Muscle layer of duodenum (tissue), 2 donors: ENCODE measurements at regions not wholly inside any gene's neighbourhood (a gene's known extent, or its start where the extent isn't known, plus 50 kb on each side); places are given as distances from the start of the nearest gene placed in this dataset.
"Not testable (repeated sequence)": the region's sequence is repeated elsewhere in the genome, so short reads cannot be mapped to it uniquely, and the experiment has no call there.

Experiments used
- H3K27ac ChIP-seq: one replicate; pipeline ENCODE4 v1.7.0; 2013; ENCODE audit warnings: mild to moderate bottlenecking, low read length
- H3K27me3 ChIP-seq: one replicate; pipeline ENCODE4 v1.7.0; 2013; ENCODE audit warnings: low read depth, mild to moderate bottlenecking, control low read depth, low read length
- H3K36me3 ChIP-seq, 2 donors: one replicate each; pipeline ENCODE4 v1.7.0; 2013; ENCODE audit warnings: low read length in 2 of 2, control low read depth in 1 of 2, mild to moderate bottlenecking in 1 of 2; ENCODE audit not compliant: insufficient read depth in 2 of 2, control insufficient read depth in 1 of 2
- H3K4me1 ChIP-seq, 2 donors: one replicate each; pipeline ENCODE4 v1.7.0; 2013; ENCODE audit warnings: low read length in 2 of 2, mild to moderate bottlenecking in 2 of 2, control low read depth in 1 of 2, moderate library complexity in 1 of 2; ENCODE audit not compliant: insufficient read depth in 2 of 2, control insufficient read depth in 1 of 2
- H3K4me3 ChIP-seq, 2 donors: one replicate each; pipeline ENCODE4 v1.7.0; 2013; ENCODE audit warnings: low read length in 2 of 2, low read depth in 1 of 2, mild to moderate bottlenecking in 1 of 2
- H3K9me3 ChIP-seq, 2 donors: one replicate each; pipeline ENCODE4 v1.7.0; 2013; ENCODE audit warnings: low read length in 2 of 2, control low read depth in 1 of 2, mild to moderate bottlenecking in 1 of 2; ENCODE audit not compliant: control insufficient read depth in 1 of 2
- donor health status: healthy.

GRCh38 chr1:120557605-120558302, 142.9 kb downstream of the NBPF8 start:
- H3K4me1 ChIP-seq, H3K9me3 ChIP-seq, H3K27me3 ChIP-seq, H3K27ac ChIP-seq, H3K36me3 ChIP-seq: not testable (repeated sequence)
- peak overlapping the region; percentile 46 to 60 for H3K4me3 ChIP-seq

DNA sequence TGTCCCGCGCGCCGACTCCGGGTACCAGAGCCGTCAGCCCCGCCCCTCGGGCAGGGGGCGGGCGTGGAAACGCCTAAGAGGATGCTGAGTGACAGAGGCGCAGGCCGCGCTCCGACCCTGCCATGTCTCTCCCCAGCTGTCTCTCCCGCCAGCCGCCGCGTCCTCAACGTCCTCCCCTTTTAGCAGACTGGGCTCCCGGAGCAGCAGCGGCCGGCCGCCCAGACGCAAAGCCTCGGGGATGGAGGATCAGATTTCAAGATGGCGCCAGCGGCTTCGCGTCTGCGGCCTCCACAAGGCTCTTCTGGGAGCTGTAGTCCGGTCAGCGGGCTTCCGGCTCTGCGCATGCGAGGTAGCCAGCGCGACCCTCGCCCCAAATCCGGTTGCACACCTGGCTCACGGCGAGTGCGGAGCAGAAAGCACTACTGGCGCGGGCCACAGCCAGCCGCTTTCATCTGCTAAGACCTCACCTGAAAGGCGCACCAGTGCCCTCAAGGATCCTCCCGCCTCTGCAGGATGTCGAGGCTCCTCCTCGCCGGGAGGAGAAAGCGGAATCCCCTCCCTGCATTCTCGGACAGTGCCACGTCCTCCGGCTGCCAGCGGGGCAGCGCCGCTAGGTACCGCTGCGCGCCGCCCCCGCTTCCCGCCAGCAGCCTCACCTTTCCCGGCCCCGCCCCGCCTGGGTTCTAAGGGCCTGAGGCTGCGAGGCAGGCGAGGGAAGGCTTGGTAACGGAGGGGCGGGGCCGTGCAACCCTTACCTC, 143.6 kb downstream of the NBPF8 start:
- not testable (repeated sequence) for H3K4me1 ChIP-seq, H3K36me3 ChIP-seq, H3K27me3 ChIP-seq, H3K9me3 ChIP-seq, H3K27ac ChIP-seq
- peak overlapping the region; percentile 16 to 60 for H3K4me3 ChIP-seq

DNA sequence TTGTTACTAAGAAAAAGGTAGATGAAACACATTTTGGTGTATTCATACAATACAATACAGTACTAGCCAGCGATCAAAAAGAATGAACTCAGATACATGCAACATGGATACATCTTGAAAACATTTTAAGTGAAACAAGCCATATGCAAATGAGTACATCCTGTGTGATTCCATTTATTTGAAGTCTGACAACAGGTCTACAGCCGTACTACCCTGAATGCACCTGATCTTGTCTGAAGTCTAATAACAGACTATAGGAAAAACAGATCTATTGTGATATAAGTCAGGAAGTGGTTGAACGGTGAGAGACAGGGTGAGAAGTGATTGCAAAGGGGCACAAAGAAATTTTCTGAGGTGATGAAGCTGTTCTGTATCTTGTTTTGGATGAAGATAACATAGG, 146.9 kb downstream of the NBPF8 start:
- H3K4me1 ChIP-seq, H3K27ac ChIP-seq, H3K36me3 ChIP-seq, H3K9me3 ChIP-seq, H3K27me3 ChIP-seq, H3K4me3 ChIP-seq: not testable (repeated sequence)

DNA sequence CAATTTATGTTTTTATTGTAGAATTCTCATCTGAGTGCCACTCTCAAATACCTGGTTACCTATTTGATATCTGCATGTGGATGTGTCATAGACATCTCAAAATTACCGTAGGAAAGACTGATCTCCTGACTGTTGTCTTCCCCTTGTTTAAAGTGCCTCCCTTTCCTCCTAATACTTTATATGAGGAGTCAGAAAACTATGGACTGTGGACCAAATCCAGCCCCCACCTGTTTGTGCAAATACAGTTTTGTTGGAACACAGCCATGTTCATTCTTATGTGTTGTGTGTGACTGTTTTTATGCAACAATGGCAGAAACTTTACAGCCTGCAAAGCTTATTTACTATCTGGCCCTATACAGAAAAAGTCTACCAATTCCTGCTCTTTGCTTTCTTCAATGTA, 150.6 kb downstream of the NBPF8 start:
- H3K4me1 ChIP-seq, H3K4me3 ChIP-seq, H3K36me3 ChIP-seq, H3K27ac ChIP-seq, H3K9me3 ChIP-seq, H3K27me3 ChIP-seq: not testable (repeated sequence)

DNA sequence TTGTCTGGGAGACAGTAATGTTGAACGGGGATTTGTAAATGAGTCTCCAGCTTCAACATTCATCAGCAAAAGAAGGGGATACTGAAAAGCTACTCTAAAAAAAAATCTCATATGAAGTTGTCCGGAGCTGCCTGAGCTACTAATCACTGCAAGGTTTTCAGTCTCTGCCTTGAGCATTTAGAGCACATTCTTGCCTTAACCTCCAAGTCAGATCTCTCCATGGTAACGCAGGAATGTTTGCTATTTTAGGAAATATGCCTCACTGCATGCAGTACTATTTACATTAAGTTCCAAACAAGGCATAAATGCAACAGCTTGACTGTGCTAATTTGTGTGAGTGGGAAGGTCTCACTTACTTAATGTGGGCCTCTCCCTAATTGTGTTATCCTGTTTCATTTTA, 152.8 kb downstream of the NBPF8 start:
- H3K27ac ChIP-seq, H3K27me3 ChIP-seq, H3K36me3 ChIP-seq, H3K4me3 ChIP-seq, H3K9me3 ChIP-seq, H3K4me1 ChIP-seq: not testable (repeated sequence)

GRCh38 chr1:120575201-120575600, 148.5 kb upstream of the NBPF26 start:
- H3K27ac ChIP-seq, H3K36me3 ChIP-seq, H3K4me1 ChIP-seq, H3K9me3 ChIP-seq, H3K27me3 ChIP-seq, H3K4me3 ChIP-seq: not testable (repeated sequence)

DNA sequence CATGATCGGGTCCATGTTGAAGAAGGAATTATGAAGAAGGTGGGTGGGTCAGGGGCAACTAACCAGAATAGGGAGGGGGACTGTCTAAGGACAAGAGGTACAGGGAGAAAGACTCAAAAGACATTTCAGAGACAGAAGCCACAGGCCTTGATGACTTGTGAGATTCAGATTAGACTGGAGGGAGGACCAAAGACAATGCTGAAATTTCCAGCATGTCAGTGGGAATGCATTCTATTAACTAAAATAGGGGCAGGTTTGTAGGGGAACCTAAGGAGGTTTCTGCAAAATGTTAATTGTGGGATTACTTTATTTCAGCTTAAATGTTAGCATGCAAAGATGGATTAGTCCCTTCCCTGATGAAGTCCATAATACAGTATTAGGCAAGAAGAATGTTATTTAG, 141.6 kb upstream of the NBPF26 start:
- H3K4me3 ChIP-seq, H3K36me3 ChIP-seq, H3K27ac ChIP-seq, H3K4me1 ChIP-seq, H3K9me3 ChIP-seq, H3K27me3 ChIP-seq: not testable (repeated sequence)

GRCh38 chr1:120586053-120586452, 137.7 kb upstream of the NBPF26 start:
- H3K9me3 ChIP-seq, H3K27me3 ChIP-seq, H3K27ac ChIP-seq, H3K4me3 ChIP-seq, H3K36me3 ChIP-seq, H3K4me1 ChIP-seq: not testable (repeated sequence)

GRCh38 chr1:120588811-120589210, 134.9 kb upstream of the NBPF26 start:
- H3K9me3 ChIP-seq, H3K36me3 ChIP-seq, H3K27ac ChIP-seq, H3K4me1 ChIP-seq, H3K4me3 ChIP-seq, H3K27me3 ChIP-seq: not testable (repeated sequence)

GRCh38 chr1:120591774-120592173, 132.0 kb upstream of the NBPF26 start:
- H3K27ac ChIP-seq, H3K27me3 ChIP-seq, H3K9me3 ChIP-seq, H3K4me3 ChIP-seq, H3K36me3 ChIP-seq, H3K4me1 ChIP-seq: not testable (repeated sequence)

- H3K9me3 ChIP-seq = not testable (repeated sequence)
These were observed 130.8 kb upstream of the NBPF26 start for GRCh38 chr1:120592943-120593342.

DNA sequence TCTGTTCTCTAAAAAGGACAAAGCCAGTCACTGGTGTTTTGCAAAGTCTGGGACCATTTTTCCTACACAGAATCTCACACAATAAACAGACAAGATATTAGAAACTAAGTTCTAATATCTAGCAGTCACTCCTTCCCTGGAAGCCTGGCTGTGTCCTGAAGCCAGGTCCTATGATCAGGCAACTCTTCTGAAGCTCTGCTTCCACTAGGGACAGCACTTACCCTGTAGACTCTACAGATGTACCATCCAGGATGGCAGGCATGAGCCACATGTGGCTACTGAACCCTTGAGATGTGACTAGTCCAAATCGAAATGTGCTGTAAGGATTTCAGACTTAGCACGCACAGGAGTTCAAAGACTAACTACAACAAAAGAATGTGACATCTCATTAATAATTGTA, 130.1 kb upstream of the NBPF26 start:
- H3K36me3 ChIP-seq, H3K9me3 ChIP-seq, H3K4me3 ChIP-seq, H3K4me1 ChIP-seq, H3K27ac ChIP-seq, H3K27me3 ChIP-seq: not testable (repeated sequence)

More at GRCh38 chr1:120592943-120593342, 130.8 kb upstream of the NBPF26 start:
- not testable (repeated sequence) for H3K27ac ChIP-seq, H3K4me3 ChIP-seq, H3K36me3 ChIP-seq, H3K27me3 ChIP-seq, H3K4me1 ChIP-seq
